ENCODE measurements at regions not wholly inside any gene's neighbourhood (a gene's known extent, or its start where the extent isn't known, plus 50 kb on each side); places are given as distances from the start of the nearest gene placed in this dataset.

DNA sequence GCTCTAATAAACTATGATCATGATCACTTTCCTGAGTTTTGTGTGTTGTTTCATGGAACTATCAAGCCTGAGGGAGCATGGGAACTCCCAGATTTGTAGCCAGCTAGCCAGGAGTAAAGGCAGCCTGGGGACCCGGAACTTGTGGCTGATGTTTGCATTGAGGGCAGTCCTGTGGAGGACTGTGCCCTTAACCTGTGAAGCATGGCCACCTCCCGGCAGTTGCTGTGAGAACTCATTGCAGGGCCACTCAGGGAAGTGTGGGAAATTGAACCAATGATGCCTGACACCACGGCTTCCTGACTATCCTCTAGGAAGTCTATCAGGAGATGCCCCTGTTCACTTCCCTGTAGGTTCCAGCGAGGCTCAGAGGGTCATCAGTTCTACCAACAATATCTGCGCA is 250.6 kb downstream of the DAD1 start:
- ATAC-seq (ENCODE audit: low read depth), result no peak
- Histone ChIP-seq H3K14ac (replicated peaks; ENCODE audit: low read depth, low read length) (no peak overlapping the region), H3K27ac (ENCODE audit: insufficient read depth, low read length) (no peak overlapping the region), H3K18ac (ENCODE audit: low read depth, low read length) (no peak overlapping the region), H2BK15ac (ENCODE audit: low read depth, low read length) (no peak overlapping the region), H3K9me1 (ENCODE audit: insufficient read depth, low read length) (peaks cover 4% of the 10 kb centered on the region), H2BK20ac (ENCODE audit: low read depth, low read length) (no peak overlapping the region), H3K23ac (ENCODE audit: low read depth, low read length) (no peak overlapping the region), H2BK120ac (ENCODE audit: low read depth, low read length) (no peak overlapping the region), H3K4me2 (ENCODE audit: low read depth, low read length) (no peak overlapping the region), H2AK5ac (ENCODE audit: low read depth, low read length) (no peak overlapping the region), H3K9me3 (ENCODE audit: control insufficient read depth, insufficient read depth, low read length) (no peaks in the 10 kb centered on the region; the same call in 1 of the 2 replicates), H3K79me1 (ENCODE audit: low read depth in 1 of 2, low read length in 2 of 2) (no peaks in the 10 kb centered on the region), H2AFZ (replicated peaks; ENCODE audit: low read length, poor library complexity) (no peak overlapping the region), H2AK9ac (replicated peaks; ENCODE audit: low read depth, low read length, poor library complexity) (no peak overlapping the region), H2BK5ac (ENCODE audit: low read depth, low read length, poor library complexity, severe bottlenecking) (no peak overlapping the region), H3K4me1 (ENCODE audit: control insufficient read depth, insufficient read depth, low read length) (no peaks in the 10 kb centered on the region; the same call in 1 of the 2 replicates), H3K56ac (ENCODE audit: extremely low read depth, insufficient read depth, low read length) (no peak overlapping the region), H4K91ac (ENCODE audit: insufficient read depth, low read depth, low read length) (no peak overlapping the region), H3K27me3 (ENCODE audit: control insufficient read depth, insufficient read depth, low read length) (no peaks in the 10 kb centered on the region; the same call in 1 of the 2 replicates), H3K9ac (ENCODE audit: low read depth, low read length) (no peak overlapping the region), H3K36me3 (ENCODE audit: control insufficient read depth, insufficient read depth, low read length) (no peaks in the 10 kb centered on the region), H4K8ac (ENCODE audit: low read depth in 2 of 2, low read length in 2 of 2) (no peak overlapping the region), H3K4me3 (ENCODE audit: insufficient read depth, low read depth, low read length) (no peak overlapping the region), H4K20me1 (ENCODE audit: insufficient read depth, low read length) (no peaks in the 10 kb centered on the region), H3K4ac (ENCODE audit: low read depth, low read length) (no peak overlapping the region), H4K5ac (ENCODE audit: low read depth, low read length) (no peak overlapping the region)
- TF ChIP-seq MAZ (IDR thresholded peaks at IDR 0.05; ENCODE audit: borderline replicate concordance, low read depth, low read length), result no peak
- TF ChIP-seq, protein P1, sequence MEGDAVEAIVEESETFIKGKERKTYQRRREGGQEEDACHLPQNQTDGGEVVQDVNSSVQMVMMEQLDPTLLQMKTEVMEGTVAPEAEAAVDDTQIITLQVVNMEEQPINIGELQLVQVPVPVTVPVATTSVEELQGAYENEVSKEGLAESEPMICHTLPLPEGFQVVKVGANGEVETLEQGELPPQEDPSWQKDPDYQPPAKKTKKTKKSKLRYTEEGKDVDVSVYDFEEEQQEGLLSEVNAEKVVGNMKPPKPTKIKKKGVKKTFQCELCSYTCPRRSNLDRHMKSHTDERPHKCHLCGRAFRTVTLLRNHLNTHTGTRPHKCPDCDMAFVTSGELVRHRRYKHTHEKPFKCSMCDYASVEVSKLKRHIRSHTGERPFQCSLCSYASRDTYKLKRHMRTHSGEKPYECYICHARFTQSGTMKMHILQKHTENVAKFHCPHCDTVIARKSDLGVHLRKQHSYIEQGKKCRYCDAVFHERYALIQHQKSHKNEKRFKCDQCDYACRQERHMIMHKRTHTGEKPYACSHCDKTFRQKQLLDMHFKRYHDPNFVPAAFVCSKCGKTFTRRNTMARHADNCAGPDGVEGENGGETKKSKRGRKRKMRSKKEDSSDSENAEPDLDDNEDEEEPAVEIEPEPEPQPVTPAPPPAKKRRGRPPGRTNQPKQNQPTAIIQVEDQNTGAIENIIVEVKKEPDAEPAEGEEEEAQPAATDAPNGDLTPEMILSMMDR (conservative IDR thresholded peaks at IDR 0.05; ENCODE audit: low read depth, low read length), result no peak
- TF ChIP-seq RAD21 (IDR thresholded peaks at IDR 0.05; ENCODE audit: low read length), result no peak
- CTCF ChIA-PET, result interaction anchor here (1.5 kb wide), 1 partner anchor 19 kb away, joined by 3 read pairs; no protein-coding TSS in a partner anchor
- POLR2A ChIA-PET (ENCODE audit: unreplicated experiment), result no interaction called here
- WGBS, 2 experiments (ENCODE audit: extremely low coverage in 2 of 2, insufficient read length in 1 of 2), result 78% methylated on average over 1 of the region's 5 CpGs; no CpG with 5 or more reads in 1 of the 2 experiments
- intact Hi-C loops (cut with micrococcal nuclease) (no loop called here), dilution Hi-C loops (cut with HindIII; ENCODE audit: low sequenced_read_pairs, unreplicated experiment) (no loop called here), in situ Hi-C loops (cut with MboI; ENCODE audit: low sequenced_read_pairs) (no loop called here)
- BruUV-seq (replicated peaks), result no TSS peak
- no peak for DNase-seq

All from IMR-90 (cell line).